Keratinocyte (primary cell): ENCODE measurements at regions not wholly inside any gene's neighbourhood (a gene's known extent, or its start where the extent isn't known, plus 50 kb on each side); places are given as distances from the start of the nearest gene placed in this dataset.

Source experiments
- DNase-seq: peaks from one replicate; pipeline ENCODE4 v3.0.0-alpha.2; 2011; ENCODE audit warnings: low read depth, missing footprints, low spot score
- FAIRE-seq: peaks from 2 replicates; lab custom pipeline; 2011; peaks lifted over from hg19 to GRCh38; lab: Jason Lieb, UNC
- H2AFZ ChIP-seq: 2 replicates; pipeline ENCODE4 v1.6.0; 2012; ENCODE audit warnings: low read length, control low read depth, inconsistent platforms; ENCODE audit not compliant: control insufficient read depth
- H3K27ac ChIP-seq: 2 replicates; pipeline ENCODE4 v1.5.1; 2011; ENCODE audit warnings: low read length; ENCODE audit not compliant: control insufficient read depth, insufficient read depth
- H3K27me3 ChIP-seq: 3 replicates; pipeline ENCODE4 v1.6.0; 2011; ENCODE audit warnings: low read length; ENCODE audit not compliant: control insufficient read depth, insufficient read depth; ENCODE audit errors: extremely low read depth
- H3K36me3 ChIP-seq, 2 experiments: 2 replicates in 1 of 2; 3 replicates in 1 of 2; pipeline ENCODE4 v1.5.1; 2011; ENCODE audit warnings: low read length in 2 of 2, mild to moderate bottlenecking in 1 of 2; ENCODE audit not compliant: control insufficient read depth in 2 of 2, insufficient read depth in 2 of 2; ENCODE audit errors: extremely low read depth in 1 of 2
- H3K4me1 ChIP-seq: 3 replicates; pipeline ENCODE4 v1.5.1; 2011; ENCODE audit warnings: low read length; ENCODE audit not compliant: control insufficient read depth, insufficient read depth; ENCODE audit errors: extremely low read depth
- H3K4me2 ChIP-seq: 3 replicates; pipeline ENCODE4 v1.6.0; 2011; ENCODE audit warnings: low read depth, low read length; ENCODE audit not compliant: control insufficient read depth, insufficient read depth; ENCODE audit errors: extremely low read depth
- H3K4me3 ChIP-seq, 3 experiments: fragments of 200-600 bp in 1 of 3; sonication (generic) in 1 of 3; 2 replicates in 2 of 3; 3 replicates in 1 of 3; pipeline ENCODE4 v1.5.1; 2011 to 2016; ENCODE audit warnings: low read length in 3 of 3, mild to moderate bottlenecking in 3 of 3, control low read depth in 2 of 3, inconsistent platforms in 1 of 3, low read depth in 1 of 3, mixed read lengths in 1 of 3, mixed run types in 1 of 3, moderate library complexity in 1 of 3; ENCODE audit not compliant: control insufficient read depth in 2 of 3, insufficient read depth in 2 of 3; ENCODE audit errors: extremely low read depth in 1 of 3
- H3K79me2 ChIP-seq: 2 replicates; pipeline ENCODE4 v1.6.0; 2012; ENCODE audit warnings: low read length; ENCODE audit not compliant: control insufficient read depth, insufficient read depth
- H3K9ac ChIP-seq: 3 replicates; pipeline ENCODE4 v1.6.0; 2011; ENCODE audit warnings: low read length; ENCODE audit not compliant: control insufficient read depth, insufficient read depth; ENCODE audit errors: extremely low read depth
- H3K9me1 ChIP-seq: 3 replicates; pipeline ENCODE4 v1.6.0; 2011; ENCODE audit warnings: low read length; ENCODE audit not compliant: control insufficient read depth, insufficient read depth; ENCODE audit errors: extremely low read depth
- H3K9me3 ChIP-seq: 2 replicates; pipeline ENCODE4 v1.5.1; 2012; ENCODE audit warnings: low read depth, low read length; ENCODE audit not compliant: control insufficient read depth
- H4K20me1 ChIP-seq: 3 replicates; pipeline ENCODE4 v1.6.0; 2011; ENCODE audit warnings: low read length; ENCODE audit not compliant: control insufficient read depth, insufficient read depth; ENCODE audit errors: extremely low read depth
- CTCF ChIP-seq, 3 experiments: IDR thresholded peaks in 1 of 3; conservative IDR thresholded peaks in 1 of 3; optimal IDR thresholded peaks in 1 of 3; 2 replicates in 2 of 3; 3 replicates in 1 of 3; pipeline versions ENCODE3 to v1.5.1; 2011; ENCODE audit warnings: low read length in 3 of 3, mild to moderate bottlenecking in 3 of 3, moderate library complexity in 2 of 3, control low read depth in 1 of 3, inconsistent platforms in 1 of 3; ENCODE audit not compliant: insufficient read depth in 2 of 3; ENCODE audit errors: extremely low read depth in 1 of 3
- EZH2 ChIP-seq: IDR thresholded peaks from one replicate; pipeline ENCODE4 v1.6.1; 2012; ENCODE audit warnings: inconsistent platforms, mild to moderate bottlenecking, low read length, moderate library complexity
- dilution Hi-C: fragments of 300-500 bp; cut with MboI; formaldehyde crosslinking; loops from one replicate; pipeline ENCODE4 v1.7.0; 2020; ENCODE audit warnings: low sequenced_read_pairs; ENCODE audit not compliant: extremely low pct_ligation_motif_present

- FAIRE-seq (no peak), DNase-seq (no peak)
- H3K36me3 ChIP-seq, result no peaks in the 10 kb centered on the region
- peaks cover 4% of the 10 kb centered on the region for H3K4me1 ChIP-seq
- H3K4me3 ChIP-seq, result no peak overlapping the region
- H3K27ac ChIP-seq, result no peak overlapping the region
- no peaks in the 10 kb centered on the region for H3K9me3 ChIP-seq
- H3K27me3 ChIP-seq, result no peaks in the 10 kb centered on the region
- H3K4me2 ChIP-seq, result no peak overlapping the region
- no peaks in the 10 kb centered on the region for H3K9me1 ChIP-seq
- no peak overlapping the region for H3K9ac ChIP-seq
- H3K79me2 ChIP-seq, result no peaks in the 10 kb centered on the region
- dilution Hi-C loops, result no loop called here
- no peak overlapping the region for H2AFZ ChIP-seq
- TF ChIP-seq EZH2, result no peak
- no peak for TF ChIP-seq CTCF (optimal IDR thresholded peaks at IDR 0.05 in 1 of 3, IDR thresholded peaks at IDR 0.05 in 1 of 3, conservative IDR thresholded peaks at IDR 0.05 in 1 of 3; ENCODE audit: extremely low read depth in 1 of 3, insufficient read depth in 2 of 3, low read length in 3 of 3)
- H4K20me1 ChIP-seq, result no peaks in the 10 kb centered on the region
Observed at GRCh38 chr1:221795380-221795779, 53.5 kb upstream of the DUSP10 start.

GRCh38 chr1:221794935-221795334 lies 53.0 kb upstream of the DUSP10 start:
- DNase-seq, result no peak
- H3K9me1 ChIP-seq, result no peaks in the 10 kb centered on the region
- dilution Hi-C loops, result no loop called here
- H3K4me1 ChIP-seq, result peaks cover 4% of the 10 kb centered on the region
- H3K36me3 ChIP-seq, result no peaks in the 10 kb centered on the region
- no peaks in the 10 kb centered on the region for H3K79me2 ChIP-seq
- TF ChIP-seq CTCF (optimal IDR thresholded peaks at IDR 0.05 in 1 of 3, IDR thresholded peaks at IDR 0.05 in 1 of 3, conservative IDR thresholded peaks at IDR 0.05 in 1 of 3; ENCODE audit: extremely low read depth in 1 of 3, insufficient read depth in 2 of 3, low read length in 3 of 3) (no peak), EZH2 (no peak)
- no peak overlapping the region for H3K27ac ChIP-seq
- H3K9ac ChIP-seq, result no peak overlapping the region
- H4K20me1 ChIP-seq, result no peaks in the 10 kb centered on the region
- H3K9me3 ChIP-seq, result no peaks in the 10 kb centered on the region
- FAIRE-seq, result no peak
- no peak overlapping the region for H2AFZ ChIP-seq
- no peaks in the 10 kb centered on the region for H3K27me3 ChIP-seq
- no peak overlapping the region for H3K4me2 ChIP-seq
- H3K4me3 ChIP-seq, result no peak overlapping the region
